Stimulated activated CD8-positive, alpha-beta memory T cell treated with anti-CD3 and anti-CD28 coated beads, Interleukin-15, amount 100 ng/mL, for 48 hours (primary cell): ENCODE measurements at regions not wholly inside any gene's neighbourhood (a gene's known extent, or its start where the extent isn't known, plus 50 kb on each side); places are given as distances from the start of the nearest gene placed in this dataset.

ENCODE experiments used
- DNase-seq, 2 donors: peaks; one replicate each; pipeline ENCODE4 v3.0.0-alpha.2; 2020; ENCODE audit warnings: low read depth in 2 of 2

DNA sequence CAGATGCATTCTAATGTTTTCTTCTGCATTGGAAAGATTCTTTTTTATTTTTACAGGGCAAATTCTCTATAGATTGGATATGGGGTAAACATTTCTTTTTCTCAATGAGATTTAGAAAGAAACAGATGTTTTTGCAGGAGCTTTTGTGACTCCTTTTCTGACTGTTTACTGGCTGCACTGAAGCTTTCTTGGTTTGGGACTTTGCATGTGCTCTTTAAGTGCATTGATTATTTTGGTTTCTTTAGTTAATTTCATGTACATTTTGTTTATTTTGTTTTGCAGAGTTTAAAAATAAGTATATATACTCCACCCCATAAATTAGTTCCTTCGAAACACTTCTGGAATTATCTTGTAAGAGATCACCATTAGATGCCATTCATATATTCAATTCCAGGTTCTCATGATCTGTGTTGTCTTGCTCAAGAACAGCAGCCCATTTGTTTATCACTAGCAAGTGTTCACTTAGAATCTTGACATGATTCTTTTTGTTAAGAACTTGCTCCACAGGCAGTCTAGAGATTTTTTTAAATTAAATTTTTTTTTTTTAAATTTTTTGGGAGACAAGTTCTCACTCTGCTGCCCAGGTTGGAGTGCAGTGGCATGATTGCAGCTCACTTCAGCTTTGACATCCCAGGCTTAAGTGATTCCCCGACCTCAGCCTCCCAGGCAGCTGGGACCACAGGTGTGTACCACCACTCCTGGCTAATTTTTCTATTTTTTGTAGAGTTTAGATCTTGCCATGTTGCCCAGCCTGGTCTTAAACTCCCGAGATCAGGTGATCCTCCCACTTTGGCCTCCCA is 233.7 kb downstream of the MYCN start:
- DNase-seq: no peak

DNA sequence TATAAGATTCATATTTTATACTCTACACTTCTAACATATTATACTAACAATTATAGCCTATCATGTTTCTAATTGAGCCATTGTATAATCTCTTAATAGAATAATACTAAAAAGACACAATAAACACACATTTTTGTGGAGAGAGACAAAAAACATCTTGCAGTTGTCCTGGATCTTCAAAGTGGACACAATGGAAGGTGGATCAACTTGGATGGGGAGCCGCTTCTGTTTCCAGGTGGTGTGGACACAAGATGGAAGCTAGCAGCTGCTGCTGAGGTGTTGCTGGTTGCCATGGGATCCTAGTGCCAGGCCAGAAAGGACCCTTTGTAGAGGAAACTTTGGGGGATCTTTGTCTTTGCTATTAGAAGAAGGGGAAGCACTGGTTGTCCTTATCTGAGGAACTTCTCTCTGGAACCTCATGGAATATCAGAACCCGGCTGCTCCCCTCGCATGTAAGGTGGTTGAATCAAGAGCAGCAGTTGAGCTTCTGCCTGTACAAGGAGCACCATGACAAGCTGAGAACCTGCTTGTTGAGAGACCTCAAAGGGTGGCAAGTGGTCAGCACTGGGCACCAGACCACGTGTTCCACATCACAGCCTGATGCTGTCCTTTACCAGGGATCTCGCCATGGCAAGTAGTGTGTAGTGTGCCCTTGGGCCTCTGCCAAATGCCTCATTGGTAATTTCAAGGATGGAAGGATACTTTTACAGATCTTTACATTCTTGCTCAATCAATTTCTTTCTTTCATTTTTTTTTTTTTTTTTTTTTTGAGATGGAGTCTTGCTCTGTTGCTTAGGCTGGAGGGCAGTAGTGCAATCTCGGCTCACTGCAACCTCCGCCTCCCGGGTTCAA is 232.2 kb downstream of the MYCN start:
- no peak for DNase-seq

DNA sequence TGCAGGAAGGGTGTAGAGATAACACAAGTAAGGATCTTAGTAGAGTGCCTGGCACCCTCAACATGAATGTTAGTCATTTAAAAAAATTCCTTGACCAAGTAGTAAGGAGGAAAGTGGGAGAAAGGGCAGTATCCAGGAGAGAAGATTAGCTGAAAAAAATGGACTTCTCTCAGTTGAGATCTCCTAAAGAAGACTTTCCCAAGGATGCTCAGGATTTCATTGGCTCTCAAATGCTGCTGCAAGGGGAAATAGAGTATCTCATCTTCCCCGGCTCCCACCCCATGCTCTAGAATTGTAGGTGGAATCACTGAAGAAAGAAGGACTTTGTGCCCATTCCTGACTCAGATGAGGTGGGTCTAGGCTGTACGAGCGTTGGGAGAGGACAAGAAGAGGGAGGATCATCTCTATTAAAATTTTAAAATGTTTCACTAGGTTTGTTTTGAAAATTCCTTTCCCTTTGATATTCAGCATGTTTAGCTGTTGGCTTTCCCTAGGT is 231.1 kb downstream of the MYCN start:
- no peak for DNase-seq

DNA sequence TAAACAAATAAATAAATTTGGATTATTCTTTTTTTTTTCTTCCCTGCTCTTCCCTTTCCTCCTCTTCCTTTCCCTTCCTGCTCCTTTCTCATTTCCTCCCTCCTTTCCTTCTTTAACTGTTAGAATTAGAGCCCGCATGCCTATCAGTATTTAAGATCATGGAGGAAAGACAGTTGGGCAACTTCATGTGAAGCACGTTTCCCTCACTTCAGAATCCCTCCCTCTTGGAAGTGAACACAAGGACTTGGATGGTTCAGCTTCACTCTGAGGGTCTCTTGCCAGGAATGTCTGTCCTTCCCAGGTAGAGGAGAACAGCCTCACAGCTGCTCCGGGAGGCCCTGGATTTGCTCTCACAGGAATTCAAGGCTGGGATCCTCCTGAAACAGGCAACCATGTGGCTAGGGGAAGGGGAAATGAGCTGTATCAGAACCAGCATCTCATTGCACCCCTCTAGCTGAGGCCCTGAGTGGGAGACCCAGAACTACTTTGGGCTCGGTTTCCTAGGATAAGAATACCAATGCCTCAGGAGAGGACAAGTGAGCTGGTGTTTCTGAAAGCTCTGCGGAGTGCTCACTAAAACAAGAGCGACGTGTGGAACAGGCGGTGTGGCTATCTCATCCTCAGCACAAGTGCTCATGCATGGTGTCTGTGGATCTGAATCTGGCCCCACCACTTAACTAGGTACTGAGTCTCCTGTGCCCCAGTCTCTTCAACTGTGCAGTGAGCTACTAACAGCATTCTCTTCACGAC is 230.5 kb downstream of the MYCN start:
- DNase-seq: no peak

DNA sequence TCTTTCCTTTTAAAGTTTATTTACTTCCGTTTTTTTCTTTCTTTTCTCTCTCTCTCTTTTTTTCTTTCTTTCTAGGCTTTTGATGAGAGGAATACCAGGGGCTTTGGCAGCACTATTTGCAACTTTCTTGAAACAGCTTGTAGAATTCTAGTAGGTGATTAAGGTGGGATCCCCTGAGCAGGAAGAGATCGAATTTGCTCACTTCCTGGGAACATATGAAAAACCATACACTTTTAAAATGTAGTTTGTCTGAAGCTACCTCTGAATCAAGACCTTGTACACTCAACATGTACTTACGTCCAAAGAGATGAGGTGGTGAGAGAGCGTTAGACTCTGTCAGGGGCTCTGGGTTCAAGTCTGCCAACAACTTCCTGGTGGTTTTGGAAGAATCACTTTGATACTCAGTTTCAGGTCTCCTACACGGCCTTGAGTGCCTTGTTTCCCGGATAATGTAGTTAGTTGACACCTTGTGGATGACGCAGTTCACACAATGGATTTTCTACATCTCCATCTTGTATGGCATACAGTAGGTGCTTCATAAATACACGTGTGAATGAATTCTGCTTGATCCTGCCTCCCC is 229.1 kb downstream of the MYCN start:
- no peak for DNase-seq

DNA sequence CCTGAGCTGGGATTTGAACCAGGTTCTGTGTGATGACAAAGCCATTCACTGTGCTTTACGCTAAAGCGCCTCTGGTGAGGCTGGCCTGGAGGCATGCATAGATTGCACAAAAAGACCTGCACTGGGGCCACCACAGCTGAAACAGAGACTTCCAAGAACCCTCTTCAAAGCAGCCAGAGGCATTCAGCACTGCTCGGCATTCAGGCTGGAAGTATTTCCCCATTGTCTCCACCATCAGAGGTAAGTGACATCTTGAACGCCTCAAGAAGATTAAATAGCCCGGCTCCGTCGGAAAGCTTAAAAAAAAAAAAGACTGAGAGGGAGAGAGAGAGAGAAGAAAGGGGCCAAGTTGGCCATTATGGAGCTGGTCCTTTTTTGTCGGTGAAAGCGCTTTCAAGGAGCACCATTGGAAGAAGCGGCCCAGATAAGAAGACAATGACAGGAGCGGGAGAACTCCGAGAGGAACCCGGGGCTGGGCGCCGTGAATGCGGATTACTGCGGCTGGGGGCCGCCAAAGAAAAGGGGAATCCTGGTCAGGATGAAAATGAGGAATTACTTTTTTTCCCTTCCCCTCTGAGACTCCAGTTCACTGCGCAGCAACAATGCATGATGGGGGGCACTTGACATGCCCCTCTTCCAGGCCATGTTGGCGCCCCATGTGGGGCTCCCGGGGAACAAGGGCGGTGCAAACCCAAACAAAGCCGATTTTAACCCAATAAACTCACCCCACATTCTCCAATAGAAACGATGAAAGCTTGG is 228.3 kb downstream of the MYCN start:
- no peak for DNase-seq

DNA sequence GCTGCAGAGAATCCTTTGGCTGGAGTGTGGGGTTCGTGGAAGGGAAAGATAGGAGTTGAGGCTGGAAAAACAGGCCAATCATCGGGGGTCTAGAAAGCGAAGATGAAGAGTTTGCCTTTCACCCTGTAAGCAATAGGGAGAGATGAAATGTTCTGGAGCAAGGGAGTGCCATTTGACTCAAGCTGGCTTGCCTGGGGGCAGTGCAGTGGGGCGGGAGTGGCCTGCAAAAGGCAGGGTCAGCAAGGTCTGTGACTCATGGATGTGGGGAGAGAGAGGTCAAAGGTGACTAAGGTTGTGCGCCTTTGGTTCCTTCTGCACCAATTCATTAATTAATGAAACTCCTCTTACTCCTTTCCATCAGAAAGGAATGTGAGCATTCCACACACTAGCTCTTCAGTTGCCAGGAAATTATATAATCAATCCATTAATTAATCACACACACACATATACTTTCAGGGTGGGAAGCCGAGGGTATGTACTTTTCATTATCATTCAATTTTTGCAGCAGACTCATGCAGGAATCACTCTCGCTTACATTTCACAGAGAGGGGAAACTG is 227.6 kb downstream of the MYCN start:
- DNase-seq: no peak

DNA sequence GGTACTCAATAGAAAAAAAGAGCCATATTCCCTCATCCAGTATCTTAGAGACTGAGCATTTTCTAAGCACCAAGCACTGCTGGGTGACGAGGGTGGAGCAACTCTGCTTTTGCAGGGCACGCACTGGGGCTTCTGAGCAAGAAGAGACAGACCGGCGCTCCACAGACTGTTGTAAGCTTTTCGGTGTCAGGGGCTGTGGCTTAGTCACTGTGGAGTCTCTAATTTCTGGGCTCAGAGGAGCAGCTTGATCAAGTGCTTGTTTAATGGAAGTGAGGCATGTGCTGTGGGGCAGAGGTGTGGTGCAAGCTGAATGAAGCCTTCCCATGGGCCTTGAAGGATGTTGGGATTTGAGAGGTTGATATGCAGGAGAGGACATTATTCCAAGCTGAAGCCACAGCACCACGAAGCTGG is 227.1 kb downstream of the MYCN start:
- no peak for DNase-seq

DNA sequence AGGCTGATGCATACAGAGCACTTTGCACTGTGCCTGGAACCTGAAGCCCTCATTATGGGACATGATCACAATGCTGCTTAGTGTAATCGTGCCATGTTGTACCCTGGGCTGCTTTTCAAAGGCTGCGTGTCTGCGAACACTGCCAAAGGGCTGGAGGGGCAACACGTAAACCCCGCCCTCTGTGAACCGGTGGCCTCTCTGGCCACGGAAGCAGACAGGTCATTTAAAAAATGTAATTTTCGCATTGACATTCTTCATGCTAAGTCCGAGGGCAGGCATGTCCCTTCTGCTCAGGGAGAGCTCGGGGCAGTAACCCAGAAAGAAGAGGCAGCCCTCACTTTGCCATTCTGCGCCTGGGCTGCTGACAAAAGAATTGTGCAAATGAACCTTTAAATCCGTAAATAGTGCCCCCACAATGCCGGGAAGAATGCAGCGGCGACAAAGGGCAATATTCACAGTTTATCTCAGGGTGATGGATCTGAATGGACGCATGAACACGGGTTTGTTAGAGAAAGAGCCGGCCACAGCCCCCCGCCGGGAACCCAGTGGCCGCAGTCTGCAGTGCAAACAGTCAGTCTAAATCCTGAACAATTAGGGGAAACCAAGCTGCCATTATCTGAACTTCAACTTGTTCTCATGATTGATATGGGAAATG is 226.1 kb downstream of the MYCN start:
- no peak for DNase-seq

DNA sequence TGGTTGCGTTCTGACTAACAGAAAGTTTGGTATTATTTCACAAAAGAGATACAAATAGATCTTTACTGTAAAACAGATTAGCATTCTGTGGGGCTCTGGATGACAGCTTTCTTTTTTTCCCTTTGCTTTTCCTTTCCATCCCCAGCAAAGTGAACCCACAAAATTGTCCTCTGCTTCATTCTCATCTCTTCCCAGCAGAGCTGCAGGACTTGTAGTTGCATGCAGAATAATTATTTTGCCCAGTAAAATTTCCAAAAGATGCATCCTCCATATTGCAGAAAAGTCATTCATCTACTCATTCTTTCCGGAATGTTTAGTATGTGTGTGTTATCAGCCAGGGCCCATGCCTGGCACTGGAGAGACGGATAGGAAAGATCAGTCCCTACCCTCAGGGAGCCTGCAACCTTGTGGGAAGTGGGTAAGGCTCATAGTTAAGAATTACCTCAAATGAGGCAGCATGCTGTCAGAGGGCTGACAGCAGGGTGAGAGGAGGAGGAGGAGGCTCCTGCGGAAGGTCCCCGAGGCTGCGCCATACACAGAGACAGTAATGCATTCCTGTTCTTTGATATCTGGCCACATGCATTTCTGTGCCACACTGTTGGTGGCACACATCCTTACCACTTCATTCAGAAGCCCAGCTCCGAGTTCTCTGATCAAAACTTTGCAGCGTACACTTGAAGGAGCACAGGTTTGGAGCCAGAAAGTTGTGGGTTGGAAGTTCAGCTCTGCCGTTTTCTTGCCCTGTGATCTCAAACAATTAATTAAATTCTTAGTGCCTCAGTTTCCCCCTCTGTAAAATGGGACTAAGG is 225.4 kb downstream of the MYCN start:
- DNase-seq: no peak

DNA sequence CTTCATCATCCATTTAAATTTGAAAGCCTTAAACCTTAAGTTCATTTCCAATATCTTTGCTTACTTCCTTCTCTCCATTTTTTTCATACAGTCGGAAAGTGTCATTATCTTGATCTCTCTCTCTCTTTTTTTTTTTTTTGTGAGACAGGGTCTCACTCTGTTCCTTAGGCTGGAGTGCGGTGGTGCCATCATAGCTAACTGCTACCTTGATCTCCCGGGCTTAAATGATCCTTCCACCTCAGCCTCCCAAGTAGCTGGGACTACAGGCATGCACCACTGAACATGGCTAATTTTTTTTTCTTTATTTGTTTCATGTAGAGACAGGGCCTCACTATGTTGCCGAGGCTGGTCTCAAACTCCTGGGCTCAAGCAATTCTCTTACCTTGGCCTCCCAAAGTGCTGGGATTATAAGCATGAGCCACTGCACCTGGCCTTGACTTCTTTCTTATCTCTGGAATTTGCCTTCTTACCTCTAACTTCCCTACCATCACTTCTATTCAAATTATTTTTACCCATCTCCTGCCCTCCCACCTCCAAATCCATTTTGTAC is 222.2 kb downstream of the MYCN start:
- DNase-seq: no peak

DNA sequence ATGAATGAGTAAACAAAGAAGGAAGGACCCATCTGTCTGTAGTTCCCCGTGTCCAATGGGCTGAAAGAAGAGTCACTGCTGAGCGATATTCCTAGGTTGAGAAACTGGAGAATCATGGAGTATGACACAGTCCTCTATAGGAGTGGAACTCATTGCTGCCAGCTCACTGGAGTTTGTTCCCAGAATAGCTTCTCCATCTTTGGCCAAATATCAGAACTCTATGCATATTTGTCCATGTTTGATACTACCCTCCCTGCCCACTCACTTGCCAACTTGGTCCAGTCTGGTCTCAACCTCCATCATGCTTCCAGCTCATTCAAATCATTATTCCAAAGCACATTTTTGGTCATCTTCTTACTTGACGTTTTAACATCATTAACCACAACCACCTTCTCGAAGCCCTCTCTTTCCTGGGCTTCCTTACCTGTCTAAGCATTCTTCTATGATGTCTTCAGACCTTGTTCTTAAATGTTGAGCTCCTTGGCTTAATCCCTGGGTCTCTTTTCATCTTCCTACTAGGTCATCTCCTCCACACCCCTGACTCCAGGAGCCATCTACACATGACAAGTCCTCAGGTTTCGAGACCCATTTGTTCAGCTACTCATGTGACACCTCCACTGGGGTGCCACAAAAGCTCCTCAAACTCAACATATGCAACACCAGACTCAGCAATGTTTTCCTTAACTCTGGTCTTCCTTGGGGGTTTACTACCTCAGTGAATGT is 221.6 kb downstream of the MYCN start:
- DNase-seq: no peak

DNA sequence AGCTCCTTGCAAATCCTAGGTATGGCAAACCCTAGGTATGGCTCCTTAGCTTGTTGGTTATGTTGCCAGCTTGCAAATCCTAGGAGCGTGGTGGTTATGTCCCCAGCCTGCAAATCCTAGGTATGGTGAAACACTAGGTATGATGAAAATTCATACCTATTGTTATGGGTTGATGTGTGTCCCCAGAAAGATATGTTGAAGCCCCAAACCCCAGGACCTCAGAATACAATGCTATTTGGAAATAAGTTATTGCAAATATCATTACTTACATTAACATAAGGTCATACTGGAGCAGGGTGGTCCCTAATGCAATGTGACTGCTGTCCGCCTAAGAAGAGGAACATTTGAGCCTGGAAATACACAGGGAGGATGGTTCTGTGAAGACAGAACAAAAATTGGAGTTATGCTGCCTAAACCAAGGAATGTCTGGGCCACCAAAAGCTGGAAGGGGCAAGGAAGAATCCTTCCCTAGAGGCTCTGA is 220.8 kb downstream of the MYCN start:
- DNase-seq: no peak

DNA sequence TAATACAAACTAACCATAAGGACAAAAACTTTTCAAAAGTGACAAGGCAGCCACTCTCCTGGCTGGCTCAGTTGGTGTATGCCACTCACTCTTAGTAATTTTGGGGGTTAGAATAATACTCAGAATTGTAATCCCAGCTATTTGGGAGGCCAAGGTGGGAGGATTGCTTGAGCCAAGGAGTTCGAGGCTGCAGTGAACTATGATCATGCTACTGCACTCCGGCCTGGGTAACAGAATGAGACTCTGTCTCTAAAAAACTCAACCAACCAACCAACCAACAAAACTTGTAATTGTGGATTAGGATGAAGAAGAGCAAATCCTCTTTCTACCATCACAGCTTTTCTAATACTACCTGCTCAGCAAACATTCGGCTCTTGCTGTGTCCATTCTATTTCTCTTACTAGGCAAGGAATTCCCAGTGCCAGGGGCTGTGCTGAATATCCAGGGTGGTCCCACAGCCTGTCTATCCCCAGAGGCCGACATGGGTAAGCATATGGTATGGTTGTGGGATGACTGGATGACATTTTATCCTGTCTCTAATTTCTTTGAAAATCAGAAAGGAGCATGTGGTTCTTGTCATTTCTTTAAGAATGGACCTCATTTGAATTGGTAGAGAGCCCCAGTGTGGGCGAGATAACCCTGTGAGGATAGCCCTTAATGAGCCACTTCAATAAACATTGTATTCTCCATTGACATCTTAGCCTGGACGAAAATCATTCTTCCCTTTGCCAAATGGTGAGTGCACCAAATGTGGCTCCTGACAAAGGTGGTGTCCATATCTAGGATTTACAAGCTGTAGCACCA is 220.1 kb downstream of the MYCN start:
- no peak for DNase-seq

DNA sequence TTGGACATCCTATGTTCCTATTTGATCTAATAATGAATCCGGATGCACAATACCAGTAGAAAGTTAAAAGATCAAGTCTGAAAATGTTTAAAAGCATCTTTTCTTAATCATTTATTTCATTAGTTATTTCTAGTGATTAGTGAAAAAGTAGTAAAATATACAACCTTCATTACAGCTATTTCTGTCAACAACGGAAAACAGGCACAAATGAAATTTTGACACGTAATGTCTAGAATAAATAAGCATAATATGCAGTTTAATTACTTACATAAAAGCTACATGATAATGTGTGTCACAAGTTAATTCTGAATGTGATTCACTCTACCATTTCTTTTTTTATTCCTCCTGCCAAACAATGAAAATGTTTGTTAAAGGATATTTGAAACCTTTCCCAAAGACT is 216.1 kb downstream of the MYCN start:
- no peak for DNase-seq

DNA sequence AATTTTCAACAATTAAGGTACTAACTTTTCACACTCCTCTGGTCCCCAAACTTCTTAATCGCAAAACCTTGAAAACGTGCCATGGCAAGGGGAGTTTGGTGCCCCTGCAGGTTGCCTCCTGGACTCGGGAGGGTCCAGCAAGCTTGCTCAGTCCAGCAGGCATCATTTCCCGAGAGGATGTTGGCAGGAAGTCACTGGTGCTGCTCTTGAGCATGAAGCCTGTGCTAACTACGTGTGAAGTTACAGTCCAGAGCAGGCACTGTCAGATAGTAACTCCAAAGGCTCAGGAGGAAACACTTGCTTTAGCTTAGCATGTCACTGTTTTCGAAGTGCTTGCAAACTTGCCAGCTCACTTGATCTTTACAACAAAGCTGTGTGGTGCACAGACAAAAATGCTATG is 215.4 kb downstream of the MYCN start:
- no peak for DNase-seq

DNA sequence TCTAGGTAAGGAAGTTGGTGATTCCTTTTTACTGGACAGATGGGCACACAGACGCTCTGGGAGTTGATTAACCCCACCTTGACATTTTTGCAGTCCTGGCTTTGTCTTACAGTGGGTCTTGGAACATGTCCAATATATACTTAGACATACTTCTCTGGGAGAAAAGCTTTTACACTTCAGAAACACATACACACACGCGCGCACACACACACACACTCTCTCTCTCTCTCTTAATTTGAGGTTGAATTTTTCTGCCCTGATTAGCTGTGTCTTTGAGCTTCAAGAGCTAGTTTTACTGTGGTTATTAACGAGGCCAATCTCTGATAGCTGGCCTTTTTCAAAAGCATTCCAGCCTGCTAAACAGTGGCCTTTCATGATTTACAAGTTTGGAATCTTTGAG is 215.0 kb downstream of the MYCN start:
- DNase-seq: no peak
